Right cardiac atrium (tissue), 5 donors: ENCODE measurements at regions not wholly inside any gene's neighbourhood (a gene's known extent, or its start where the extent isn't known, plus 50 kb on each side); places are given as distances from the start of the nearest gene placed in this dataset.
"Not testable (repeated sequence)": the region's sequence is repeated elsewhere in the genome, so short reads cannot be mapped to it uniquely, and the experiment has no call there.

Experiments used
- ATAC-seq, 2 donors: fragments of 200-7000 bp; cut with Tn5 transposase; one replicate each; pipeline versions ENCODE4 v1.8.0 to v1.9.1; 2020; ENCODE audit warnings: moderate library complexity in 2 of 2, mild to moderate bottlenecking in 1 of 2
- DNase-seq, 3 donors: peaks; one replicate each; pipeline ENCODE4 v3.0.0-alpha.2; 2020
- H3K27ac ChIP-seq: one replicate; pipeline ENCODE4 v1.5.1; 2013; ENCODE audit warnings: mild to moderate bottlenecking, low read length, control low read depth, moderate library complexity
- H3K27me3 ChIP-seq: one replicate; pipeline ENCODE4 v1.6.1; 2013; ENCODE audit not compliant: control insufficient read depth, insufficient read depth
- H3K4me1 ChIP-seq: one replicate; pipeline ENCODE4 v1.6.1; 2013; ENCODE audit warnings: low read length; ENCODE audit not compliant: control insufficient read depth, insufficient read depth
- H3K4me3 ChIP-seq: one replicate; pipeline ENCODE4 v1.5.1; 2013; ENCODE audit warnings: low read length, control low read depth
- H3K9me3 ChIP-seq: one replicate; pipeline ENCODE4 v1.6.1; 2013; ENCODE audit warnings: low read length; ENCODE audit not compliant: control insufficient read depth
- WGBS: extraction: QIAGEN DNeasy Blood & Tissue Kit; methylation state at CpG from one replicate; pipeline ENCODE4 v1.1.7; 2013; 5-methylcytosine and 5-hydroxymethylcytosine counted together
- intact Hi-C, 4 donors: fragments of 100-400 bp; cut with DNase I; formaldehyde crosslinking; loops; one replicate each; pipeline versions ENCODE4 v1.11.0 to v1.14.0; 2022 to 2023
- donor health status: healthy with polysubstance abuse.
- donor health status: DM: no; HTN: yes; CAD: no.
- donor health status: DM: no; HTN: no; CAD: no.
- donor health status: DM: no; HTN: yes; CAD: no; lungs with severe emphysema.
- donor health status: DM: yes; HTN: yes; CAD: no.

DNA sequence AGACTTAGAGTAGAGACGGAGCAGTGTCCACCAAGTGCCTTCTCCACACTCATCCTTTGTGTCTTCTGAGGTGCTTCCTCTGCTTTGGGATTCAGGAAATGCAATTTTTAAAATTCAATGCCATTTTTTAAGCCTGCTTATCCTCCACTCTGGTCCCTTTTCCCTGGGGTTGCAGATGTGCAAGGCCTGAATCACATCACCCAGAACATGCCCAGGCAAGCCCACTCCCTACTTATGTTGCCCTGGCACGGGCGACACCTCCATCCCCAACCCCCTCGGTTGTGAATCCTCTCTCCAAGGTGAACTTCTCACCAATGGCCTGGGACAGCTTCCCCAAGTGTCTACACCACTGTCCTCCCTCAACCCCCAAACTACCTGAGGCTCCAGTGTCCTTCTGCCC, 116.2 kb downstream of the C17orf67 start:
- intact Hi-C loops: loop anchor here (5.0 to 10.0 kb wide), 3 partner anchors 125 to 213 kb away; partner anchors contain the start of gene NOG (in 3 of the 4)
- Histone ChIP-seq H3K4me3 (no peak overlapping the region), H3K4me1 (no peaks in the 10 kb centered on the region), H3K27ac (no peak overlapping the region), H3K9me3 (no peaks in the 10 kb centered on the region), H3K27me3 (no peaks in the 10 kb centered on the region)
- no peak for DNase-seq
- ATAC-seq: no peak
- 92% methylated on average over 4 of the region's 4 CpGs for WGBS

DNA sequence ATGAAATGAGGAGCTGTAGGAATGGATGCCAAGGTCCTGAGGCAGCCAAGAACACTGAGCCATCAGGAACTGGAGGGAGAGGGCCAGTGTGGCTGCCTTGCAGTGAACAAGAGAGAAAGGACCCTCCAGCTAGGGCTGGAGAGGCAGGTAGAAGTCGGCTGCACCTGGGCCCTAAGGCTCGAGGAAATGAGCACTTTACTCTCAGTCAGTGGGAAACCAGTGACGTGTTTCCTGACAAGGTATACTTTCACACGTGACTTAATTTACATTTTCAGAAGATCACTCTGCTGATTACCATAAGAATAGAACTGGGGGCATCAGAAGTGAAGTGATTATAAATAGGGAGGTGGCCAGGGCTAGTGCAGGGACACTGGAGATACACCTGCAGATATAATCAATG, 115.2 kb downstream of the C17orf67 start:
- Histone ChIP-seq H3K4me3 (no peak overlapping the region), H3K27ac (no peak overlapping the region), H3K27me3 (no peaks in the 10 kb centered on the region), H3K4me1 (no peaks in the 10 kb centered on the region), H3K9me3 (no peaks in the 10 kb centered on the region)
- DNase-seq (no peak), ATAC-seq (no peak)
- WGBS: 71% methylated on average over 4 of the region's 4 CpGs
- intact Hi-C loops: loop anchor here (5.0 to 10.0 kb wide), 3 partner anchors 126 to 214 kb away; partner anchors contain the start of gene NOG (in 3 of the 4)

- ATAC-seq: no peak
- H3K27ac ChIP-seq: no peak overlapping the region
- no peaks in the 10 kb centered on the region for H3K9me3 ChIP-seq
Observed at GRCh38 chr17:56723421-56723820, 110.3 kb downstream of the C17orf67 start.

DNA sequence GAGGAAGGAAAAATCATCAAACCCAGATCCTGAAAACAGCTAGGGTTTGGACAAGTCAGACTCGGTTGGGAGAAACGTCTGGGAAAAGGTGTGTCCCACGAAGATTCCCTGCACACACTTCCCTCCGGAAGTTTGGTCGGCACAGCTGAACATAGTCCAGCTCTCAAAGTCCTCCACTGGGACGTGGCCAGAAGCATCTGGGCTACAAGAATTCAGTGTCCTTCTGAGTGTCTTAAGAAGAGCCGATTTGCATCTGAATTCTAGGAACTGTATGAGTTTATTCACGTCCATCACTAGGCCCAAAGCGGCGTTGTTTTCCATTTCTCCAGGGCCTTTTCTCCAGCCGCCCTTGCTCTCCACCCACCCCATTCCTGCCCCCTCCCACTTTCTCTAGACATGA, 109.1 kb downstream of the C17orf67 start:
- Histone ChIP-seq H3K27me3 (no peaks in the 10 kb centered on the region), H3K4me3 (no peak overlapping the region), H3K9me3 (no peaks in the 10 kb centered on the region), H3K4me1 (no peaks in the 10 kb centered on the region), H3K27ac (no peak overlapping the region)
- DNase-seq: no peak
- ATAC-seq: no peak
- intact Hi-C loops: no loop called here
- WGBS: 62% methylated on average over 11 of the region's 11 CpGs

More at GRCh38 chr17:56723421-56723820, 110.3 kb downstream of the C17orf67 start:
- no peaks in the 10 kb centered on the region for H3K4me1 ChIP-seq
- no peaks in the 10 kb centered on the region for H3K27me3 ChIP-seq
- 78% methylated on average over 5 of the region's 5 CpGs for WGBS
- H3K4me3 ChIP-seq: no peak overlapping the region
- no peak for DNase-seq
- intact Hi-C loops: no loop called here

DNA sequence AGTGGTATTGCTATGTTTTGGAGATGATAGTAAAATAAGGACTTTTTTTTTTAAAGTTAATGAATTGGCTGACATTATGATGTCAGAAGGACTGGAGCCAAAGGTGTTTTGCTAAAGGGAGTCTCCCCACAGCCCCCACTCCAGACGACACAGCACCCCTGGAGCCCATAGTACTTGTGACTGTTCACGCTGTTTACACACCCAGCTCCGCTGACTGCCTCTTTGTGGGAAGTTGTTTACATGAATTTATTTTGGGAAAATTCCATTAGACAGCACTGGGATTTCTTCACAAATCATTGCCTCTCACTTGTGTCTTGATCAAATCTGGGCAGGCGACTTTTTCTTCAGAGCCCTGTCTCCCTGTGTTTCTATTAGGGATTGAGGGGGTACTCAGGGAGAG, 108.6 kb downstream of the C17orf67 start:
- no peaks in the 10 kb centered on the region for H3K9me3 ChIP-seq
- intact Hi-C loops: no loop called here
- no peaks in the 10 kb centered on the region for H3K4me1 ChIP-seq
- H3K27ac ChIP-seq: no peak overlapping the region
- no peaks in the 10 kb centered on the region for H3K27me3 ChIP-seq
- 66% methylated on average over 4 of the region's 4 CpGs for WGBS
- ATAC-seq: no peak
- DNase-seq: no peak
- no peak overlapping the region for H3K4me3 ChIP-seq

- DNase-seq (no peak), ATAC-seq (no peak)
- Histone ChIP-seq H3K27me3 (no peaks in the 10 kb centered on the region), H3K9me3 (no peaks in the 10 kb centered on the region), H3K27ac (no peak overlapping the region), H3K4me1 (no peaks in the 10 kb centered on the region), H3K4me3 (no peak overlapping the region)
- intact Hi-C loops: no loop called here
- 70% methylated on average over 6 of the region's 6 CpGs for WGBS
Observed at GRCh38 chr17:56727876-56728617, 105.7 kb downstream of the C17orf67 start.

- DNase-seq, H3K4me3 ChIP-seq, intact Hi-C loops, H3K9me3 ChIP-seq, H3K27ac ChIP-seq, ATAC-seq, H3K4me1 ChIP-seq, H3K27me3 ChIP-seq: not testable (repeated sequence)
- WGBS: 81% methylated on average over 5 of the region's 5 CpGs
Observed at GRCh38 chr17:56731096-56731495, 102.6 kb downstream of the C17orf67 start.

DNA sequence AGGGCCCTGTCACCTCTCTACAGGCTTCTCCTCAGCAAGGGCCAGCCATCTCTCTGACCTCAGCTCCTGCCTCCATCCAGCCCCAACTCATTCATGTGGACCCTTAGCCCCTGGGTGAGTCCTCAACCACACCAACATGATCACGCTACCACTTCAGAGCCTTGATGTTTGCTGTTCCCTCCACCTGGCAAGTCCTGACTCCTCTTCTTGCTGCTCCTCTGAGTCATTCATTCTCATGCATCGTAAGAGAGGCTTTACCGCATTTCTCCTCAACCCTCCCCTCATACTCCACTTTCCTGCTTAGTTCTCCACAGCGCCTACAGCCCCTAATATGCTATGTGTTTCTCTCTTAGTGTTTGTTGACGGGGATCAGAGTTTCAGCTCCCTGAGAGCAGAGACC, 99.9 kb downstream of the C17orf67 start:
- ATAC-seq: no peak
- 96% methylated on average over 5 of the region's 5 CpGs for WGBS
- intact Hi-C loops: no loop called here

DNA sequence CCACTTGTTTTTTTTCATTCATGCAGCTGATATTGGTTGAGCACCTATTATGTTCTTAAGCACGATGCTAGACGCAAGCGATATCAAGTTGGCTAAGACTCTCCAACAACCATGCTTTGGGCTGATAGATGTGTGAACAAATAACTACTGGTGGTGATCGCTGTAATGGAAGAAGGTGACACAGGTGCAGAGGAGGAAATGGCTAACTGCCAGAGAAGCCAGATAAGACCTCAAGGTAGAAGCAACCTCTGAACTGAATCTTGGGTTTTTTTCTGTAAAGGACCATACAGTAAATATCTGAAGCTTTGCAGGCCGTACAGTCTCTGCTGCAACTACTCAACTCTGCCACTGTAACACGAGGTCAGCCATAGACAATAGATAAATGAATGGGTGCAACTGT, 97.9 kb downstream of the C17orf67 start:
- Histone ChIP-seq H3K27me3 (no peaks in the 10 kb centered on the region), H3K27ac (no peak overlapping the region), H3K4me1 (no peaks in the 10 kb centered on the region), H3K4me3 (no peak overlapping the region), H3K9me3 (no peaks in the 10 kb centered on the region)
- intact Hi-C loops: no loop called here
- 93% methylated on average over 6 of the region's 6 CpGs for WGBS
- ATAC-seq (no peak), DNase-seq (no peak)

More for the DNA sequence above, 99.9 kb downstream of the C17orf67 start:
- Histone ChIP-seq H3K9me3 (no peaks in the 10 kb centered on the region), H3K4me3 (no peak overlapping the region), H3K4me1 (no peaks in the 10 kb centered on the region), H3K27me3 (no peaks in the 10 kb centered on the region), H3K27ac (no peak overlapping the region)
- no peak for DNase-seq

GRCh38 chr17:56737421-56738161, 96.1 kb downstream of the C17orf67 start:
- peak; percentile 45 to 48 for ATAC-seq
- WGBS: 40% methylated on average over 22 of the region's 22 CpGs
- H3K4me1 ChIP-seq: no peaks in the 10 kb centered on the region

DNA sequence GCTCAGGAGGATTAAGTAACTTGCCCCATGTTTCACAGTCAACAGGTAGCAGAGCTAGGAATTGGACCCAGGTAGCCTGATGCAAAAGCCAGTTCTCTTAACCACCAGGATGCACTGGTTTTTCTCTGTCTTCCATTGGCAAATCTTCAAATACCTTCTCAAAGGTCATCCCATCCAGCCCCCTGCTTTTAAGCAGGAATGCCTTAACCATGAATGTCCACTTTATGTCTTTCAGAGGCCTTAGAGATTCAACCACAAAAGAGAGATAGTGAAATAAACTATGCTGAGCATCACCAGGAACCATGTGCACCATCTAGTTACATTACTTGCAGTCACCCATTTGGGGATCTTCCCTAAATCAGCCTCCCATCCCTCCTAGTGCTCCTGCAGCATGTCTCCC, 94.3 kb downstream of the C17orf67 start:
- DNase-seq (no peak), ATAC-seq (no peak)
- intact Hi-C loops: no loop called here
- Histone ChIP-seq H3K27me3 (no peaks in the 10 kb centered on the region), H3K9me3 (no peaks in the 10 kb centered on the region), H3K4me1 (no peaks in the 10 kb centered on the region), H3K27ac (no peak overlapping the region), H3K4me3 (no peak overlapping the region)

More at GRCh38 chr17:56737421-56738161, 96.1 kb downstream of the C17orf67 start:
- Histone ChIP-seq H3K27me3 (no peaks in the 10 kb centered on the region), H3K4me3 (no peak overlapping the region), H3K9me3 (no peaks in the 10 kb centered on the region), H3K27ac (no peak overlapping the region)
- intact Hi-C loops: no loop called here
- peak in 2 of 3 donors; percentile 55 to 58 for DNase-seq
